Activated naive CD4-positive, alpha-beta T cell treated with anti-CD3 and anti-CD28 coated beads, Interleukin-2, amount 50 U/mL, for 24 hours (primary cell): ENCODE measurements at regions not wholly inside any gene's neighbourhood (a gene's known extent, or its start where the extent isn't known, plus 50 kb on each side); places are given as distances from the start of the nearest gene placed in this dataset.

Experiments
- H3K27ac Mint-ChIP-seq: one replicate; pipeline ENCODE4 v1.8.0; 2021; ENCODE audit warnings: mild to moderate bottlenecking, mixed read lengths
- H3K27me3 Mint-ChIP-seq: one replicate; pipeline ENCODE4 v1.8.0; 2021; ENCODE audit warnings: mixed read lengths
- H3K36me3 Mint-ChIP-seq: one replicate; pipeline ENCODE4 v1.8.0; 2021; ENCODE audit warnings: mixed read lengths
- H3K4me1 Mint-ChIP-seq: one replicate; pipeline ENCODE4 v1.8.0; 2021; ENCODE audit warnings: mixed read lengths
- H3K4me3 Mint-ChIP-seq: one replicate; pipeline ENCODE4 v1.8.0; 2021; ENCODE audit warnings: mild to moderate bottlenecking, mixed read lengths
- H3K9me3 Mint-ChIP-seq: one replicate; pipeline ENCODE4 v1.8.0; 2021; ENCODE audit warnings: mixed read lengths

GRCh38 chr13:44078806-44079376, 199.2 kb downstream of the LACC1 start:
- Mint-ChIP-seq H3K4me1 (no peaks in the 10 kb centered on the region), H3K27ac (no peak overlapping the region), H3K36me3 (peaks cover 3% of the 10 kb centered on the region), H3K27me3 (peaks cover 3% of the 10 kb centered on the region), H3K9me3 (no peaks in the 10 kb centered on the region), H3K4me3 (no peak overlapping the region)

DNA sequence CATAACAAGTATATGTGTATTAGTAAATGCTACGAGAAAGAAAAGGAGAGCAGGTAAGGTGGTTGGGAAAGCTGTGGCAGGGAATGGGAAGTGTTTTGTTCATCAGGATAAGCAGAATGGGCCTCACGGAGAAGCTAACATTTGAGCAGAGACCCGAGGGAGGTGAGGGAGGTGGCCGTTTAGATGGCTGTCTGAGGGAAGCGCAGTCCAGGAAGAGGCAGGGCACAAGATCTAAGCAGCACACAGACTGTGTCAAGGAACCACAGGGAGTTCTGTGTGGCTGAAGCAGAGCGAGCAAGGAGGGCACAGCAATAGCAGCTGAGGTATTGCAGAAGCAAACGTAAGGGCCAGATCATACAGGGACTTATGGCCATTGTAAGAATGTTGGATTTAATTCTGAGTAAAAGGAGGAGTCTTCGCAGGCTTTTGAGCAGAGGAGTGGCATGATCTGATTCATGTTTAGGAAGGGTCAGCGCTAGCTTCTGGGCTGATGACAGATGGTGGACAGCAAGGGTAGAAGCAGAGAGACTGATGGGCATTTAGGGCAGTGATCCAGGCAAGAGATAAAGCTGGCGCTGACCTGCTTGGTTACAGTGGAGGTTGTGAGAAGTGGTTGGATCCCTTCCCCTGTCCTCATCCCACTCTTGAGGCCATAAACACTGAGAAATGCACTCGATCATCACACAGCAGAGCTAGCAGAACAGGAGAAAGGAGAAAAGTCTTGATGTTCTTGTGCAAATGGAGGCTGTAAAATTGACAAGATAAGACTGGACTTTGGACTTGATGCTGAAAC, 199.9 kb downstream of the LACC1 start:
- no peaks in the 10 kb centered on the region for H3K4me1 Mint-ChIP-seq
- H3K9me3 Mint-ChIP-seq = no peaks in the 10 kb centered on the region
- no peak overlapping the region for H3K4me3 Mint-ChIP-seq
- peaks cover 3% of the 10 kb centered on the region for H3K27me3 Mint-ChIP-seq
- no peak overlapping the region for H3K27ac Mint-ChIP-seq
- peaks cover 3% of the 10 kb centered on the region for H3K36me3 Mint-ChIP-seq

DNA sequence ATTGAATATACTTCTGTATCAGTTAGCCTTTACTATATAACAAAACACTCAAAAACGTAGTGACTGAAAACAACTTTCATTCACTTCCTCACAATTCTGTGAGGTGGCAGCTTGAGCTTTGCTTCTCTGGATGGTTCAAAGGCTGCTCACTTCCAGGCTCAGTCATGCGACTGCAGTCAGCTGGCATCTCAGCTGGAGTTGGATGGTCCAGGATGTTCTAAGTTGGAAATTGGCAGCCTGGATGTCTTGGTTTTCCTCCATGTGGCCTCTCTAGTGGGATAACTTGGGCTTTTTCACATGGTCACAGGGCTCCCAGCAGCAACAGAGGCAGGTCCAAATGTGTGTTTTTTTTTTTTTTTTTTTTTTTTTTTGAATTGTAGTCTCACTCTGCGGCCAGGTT, 204.4 kb downstream of the LACC1 start:
- no peaks in the 10 kb centered on the region for H3K9me3 Mint-ChIP-seq
- H3K36me3 Mint-ChIP-seq = peaks cover 3% of the 10 kb centered on the region
- no peak overlapping the region for H3K27ac Mint-ChIP-seq
- H3K4me3 Mint-ChIP-seq = no peak overlapping the region
- H3K4me1 Mint-ChIP-seq = peaks cover 14% of the 10 kb centered on the region
- peaks cover 6% of the 10 kb centered on the region for H3K27me3 Mint-ChIP-seq

DNA sequence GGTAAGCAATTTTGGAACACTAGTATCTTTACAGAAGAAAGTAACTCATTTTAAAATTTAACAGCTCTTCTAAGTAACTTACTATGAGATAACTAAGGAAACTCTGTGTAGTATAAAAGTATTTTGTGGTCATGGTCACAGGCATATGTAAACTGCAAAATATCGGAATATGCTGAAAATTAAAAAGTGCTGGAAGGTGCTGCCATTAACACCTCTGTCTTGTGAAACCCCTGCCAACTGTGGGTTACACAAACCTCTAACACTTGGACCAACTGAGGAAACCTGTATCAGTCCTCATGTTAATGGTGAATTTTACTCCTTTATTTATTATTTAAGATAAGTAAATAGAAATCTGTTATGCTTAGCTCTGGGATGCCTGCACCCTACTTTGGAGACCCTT, 206.7 kb downstream of the LACC1 start:
- no peak overlapping the region for H3K27ac Mint-ChIP-seq
- peaks cover 3% of the 10 kb centered on the region for H3K36me3 Mint-ChIP-seq
- H3K4me3 Mint-ChIP-seq = no peak overlapping the region
- peaks cover 3% of the 10 kb centered on the region for H3K9me3 Mint-ChIP-seq
- H3K27me3 Mint-ChIP-seq = peaks cover 6% of the 10 kb centered on the region
- peaks cover 25% of the 10 kb centered on the region for H3K4me1 Mint-ChIP-seq

GRCh38 chr13:44088411-44088810, 208.7 kb downstream of the LACC1 start:
- Mint-ChIP-seq H3K27ac (peak overlapping the region; percentile 32), H3K9me3 (peaks cover 10% of the 10 kb centered on the region), H3K27me3 (peaks cover 3% of the 10 kb centered on the region), H3K4me3 (no peak overlapping the region), H3K4me1 (peaks cover 28% of the 10 kb centered on the region), H3K36me3 (no peaks in the 10 kb centered on the region)

DNA sequence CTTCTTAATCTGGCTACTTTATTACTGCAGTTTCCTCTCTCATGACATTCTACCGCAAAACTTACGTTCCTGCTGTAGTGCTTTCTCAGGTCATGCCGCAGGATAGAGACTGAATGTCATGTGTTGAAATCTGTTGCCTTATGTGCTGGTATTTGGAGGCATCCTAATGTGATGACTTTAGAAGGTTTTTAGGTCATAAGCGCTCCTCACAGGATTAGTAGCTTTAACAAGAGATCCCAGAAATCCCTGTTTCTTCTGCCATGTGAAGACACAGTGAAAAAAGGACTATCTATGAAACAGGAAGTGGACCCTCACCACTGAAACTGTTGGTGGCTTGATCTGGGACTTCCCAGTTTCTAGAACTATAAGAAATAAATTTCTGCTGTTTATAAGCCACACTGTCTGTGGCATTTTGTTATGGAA, 209.3 kb downstream of the LACC1 start:
- H3K9me3 Mint-ChIP-seq = peaks cover 10% of the 10 kb centered on the region
- peaks cover 3% of the 10 kb centered on the region for H3K27me3 Mint-ChIP-seq
- no peak overlapping the region for H3K4me3 Mint-ChIP-seq
- peak overlapping the region; percentile 13 for H3K27ac Mint-ChIP-seq
- no peaks in the 10 kb centered on the region for H3K36me3 Mint-ChIP-seq
- peaks cover 28% of the 10 kb centered on the region for H3K4me1 Mint-ChIP-seq

DNA sequence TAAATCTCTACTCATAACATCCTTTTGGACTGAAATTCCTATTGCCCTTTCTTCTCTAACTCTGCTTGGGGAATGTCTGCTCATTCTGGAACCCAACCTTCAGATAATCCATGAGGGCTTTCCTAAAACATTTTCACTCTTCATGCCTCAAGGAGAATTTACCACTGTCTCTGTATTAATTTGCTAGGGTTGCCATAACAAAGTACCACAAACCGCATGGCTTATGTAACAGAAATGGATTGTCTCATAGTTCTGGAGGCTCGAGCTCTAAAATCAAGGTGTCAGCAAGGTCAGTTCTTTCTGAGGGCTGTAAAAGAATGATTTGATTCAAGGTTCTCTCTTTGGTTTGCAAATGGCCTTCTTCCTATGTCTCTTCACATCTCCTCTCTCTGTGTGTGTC, 209.7 kb downstream of the LACC1 start:
- peaks cover 10% of the 10 kb centered on the region for H3K9me3 Mint-ChIP-seq
- H3K36me3 Mint-ChIP-seq = no peaks in the 10 kb centered on the region
- no peak overlapping the region for H3K4me3 Mint-ChIP-seq
- H3K27me3 Mint-ChIP-seq = peaks cover 3% of the 10 kb centered on the region
- peaks cover 28% of the 10 kb centered on the region for H3K4me1 Mint-ChIP-seq
- no peak overlapping the region for H3K27ac Mint-ChIP-seq

- H3K27ac Mint-ChIP-seq = no peak overlapping the region
- H3K9me3 Mint-ChIP-seq = peaks cover 10% of the 10 kb centered on the region
- H3K4me3 Mint-ChIP-seq = no peak overlapping the region
- no peaks in the 10 kb centered on the region for H3K36me3 Mint-ChIP-seq
- peaks cover 28% of the 10 kb centered on the region for H3K4me1 Mint-ChIP-seq
- peaks cover 1% of the 10 kb centered on the region for H3K27me3 Mint-ChIP-seq
Observed at GRCh38 chr13:44092078-44092970, 212.6 kb downstream of the LACC1 start.

DNA sequence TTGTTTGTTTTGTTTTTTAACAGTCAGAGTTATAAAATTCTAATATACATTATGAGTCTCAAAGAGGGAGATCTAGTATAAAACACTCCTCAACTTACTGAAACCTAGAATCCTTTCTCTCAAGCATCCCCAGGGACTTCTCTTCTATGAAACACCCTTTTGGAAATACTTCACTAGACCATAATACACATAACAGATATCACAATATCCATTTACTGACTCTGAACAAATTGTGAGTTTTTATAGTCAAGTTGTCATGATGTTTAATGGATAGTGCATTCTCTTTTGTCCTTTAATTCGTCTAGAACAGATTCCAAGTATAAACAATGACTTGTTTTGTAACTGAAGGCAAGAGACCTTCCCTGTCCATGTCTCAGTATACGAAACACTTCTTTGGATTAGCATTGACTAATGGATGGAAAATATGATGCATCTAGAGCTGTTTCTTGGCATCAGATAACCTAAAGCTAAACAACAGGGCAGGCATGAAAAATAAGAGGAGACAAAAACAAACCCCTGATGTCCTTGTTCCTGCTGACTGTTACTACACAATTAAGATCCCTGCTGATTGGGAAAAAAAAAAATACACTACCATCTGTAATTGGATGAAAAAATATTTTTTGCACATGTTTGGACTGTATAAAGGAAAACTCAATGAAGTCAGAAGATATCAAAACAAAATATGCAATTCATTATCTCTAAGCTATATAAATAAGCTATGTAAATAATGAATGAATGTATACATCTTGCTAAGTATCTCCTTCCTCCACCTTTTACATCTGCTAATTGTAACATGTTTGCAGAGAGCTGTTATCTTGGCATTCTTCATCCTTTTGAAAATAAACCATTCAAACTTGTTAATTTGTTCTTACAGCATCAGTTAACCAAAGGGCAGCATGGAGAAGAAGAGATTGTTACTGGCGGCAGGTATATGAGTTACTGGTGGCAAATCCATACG, 214.2 kb downstream of the LACC1 start:
- no peaks in the 10 kb centered on the region for H3K36me3 Mint-ChIP-seq
- peaks cover 10% of the 10 kb centered on the region for H3K9me3 Mint-ChIP-seq
- H3K4me1 Mint-ChIP-seq = peaks cover 17% of the 10 kb centered on the region
- H3K4me3 Mint-ChIP-seq = no peak overlapping the region
- peaks cover 3% of the 10 kb centered on the region for H3K27me3 Mint-ChIP-seq
- H3K27ac Mint-ChIP-seq = no peak overlapping the region

GRCh38 chr13:44096901-44097300, 217.2 kb downstream of the LACC1 start:
- Mint-ChIP-seq H3K36me3 (peaks cover 5% of the 10 kb centered on the region), H3K4me3 (no peak overlapping the region), H3K9me3 (peaks cover 9% of the 10 kb centered on the region), H3K27me3 (peaks cover 3% of the 10 kb centered on the region), H3K27ac (no peak overlapping the region), H3K4me1 (peaks cover 3% of the 10 kb centered on the region)

GRCh38 chr13:44098559-44098958, 218.9 kb downstream of the LACC1 start:
- H3K4me3 Mint-ChIP-seq = no peak overlapping the region
- no peak overlapping the region for H3K27ac Mint-ChIP-seq
- H3K4me1 Mint-ChIP-seq = no peaks in the 10 kb centered on the region

GRCh38 chr13:44101347-44102083, 221.8 kb downstream of the LACC1 start:
- Mint-ChIP-seq H3K4me1 (no peaks in the 10 kb centered on the region), H3K4me3 (no peak overlapping the region), H3K27me3 (peaks cover 9% of the 10 kb centered on the region), H3K9me3 (peaks cover 5% of the 10 kb centered on the region), H3K27ac (no peak overlapping the region), H3K36me3 (peaks cover 5% of the 10 kb centered on the region)

More at GRCh38 chr13:44098559-44098958, 218.9 kb downstream of the LACC1 start:
- Mint-ChIP-seq H3K9me3 (peaks cover 5% of the 10 kb centered on the region), H3K27me3 (peaks cover 3% of the 10 kb centered on the region), H3K36me3 (peaks cover 5% of the 10 kb centered on the region)

GRCh38 chr13:44103429-44104196, 223.9 kb downstream of the LACC1 start:
- Mint-ChIP-seq H3K9me3 (peaks cover 5% of the 10 kb centered on the region), H3K4me1 (no peaks in the 10 kb centered on the region), H3K27me3 (peaks cover 7% of the 10 kb centered on the region), H3K4me3 (no peak overlapping the region), H3K27ac (no peak overlapping the region), H3K36me3 (peaks cover 5% of the 10 kb centered on the region)

GRCh38 chr13:44104197-44104490, 224.4 kb downstream of the LACC1 start:
- H3K4me3 Mint-ChIP-seq = no peak overlapping the region
- H3K9me3 Mint-ChIP-seq = peaks cover 5% of the 10 kb centered on the region
- H3K27me3 Mint-ChIP-seq = peaks cover 7% of the 10 kb centered on the region
- H3K4me1 Mint-ChIP-seq = no peaks in the 10 kb centered on the region
- no peak overlapping the region for H3K27ac Mint-ChIP-seq
- peaks cover 4% of the 10 kb centered on the region for H3K36me3 Mint-ChIP-seq
